IPS-15b (cell line): ENCODE measurements at regions not wholly inside any gene's neighbourhood (a gene's known extent, or its start where the extent isn't known, plus 50 kb on each side); places are given as distances from the start of the nearest gene placed in this dataset.

Source experiments
- H3K27me3 ChIP-seq: one replicate; pipeline ENCODE4 v1.6.1; 2013; ENCODE audit warnings: low read length; ENCODE audit not compliant: control insufficient read depth, insufficient read depth
- H3K36me3 ChIP-seq: one replicate; pipeline ENCODE4 v1.6.1; 2013; ENCODE audit warnings: low read length; ENCODE audit not compliant: control insufficient read depth, insufficient read depth
- H3K4me1 ChIP-seq: one replicate; pipeline ENCODE4 v1.6.1; 2013; ENCODE audit warnings: mild to moderate bottlenecking, low read length; ENCODE audit not compliant: control insufficient read depth, insufficient read depth
- H3K4me3 ChIP-seq: one replicate; pipeline ENCODE4 v1.5.1; 2013; ENCODE audit warnings: low read depth, low read length
- H3K9ac ChIP-seq: one replicate; pipeline ENCODE4 v1.6.1; 2013; ENCODE audit warnings: low read depth, mild to moderate bottlenecking, low read length
- H3K9me3 ChIP-seq: one replicate; pipeline ENCODE4 v1.6.1; 2013; ENCODE audit warnings: mild to moderate bottlenecking, low read length; ENCODE audit not compliant: control insufficient read depth, insufficient read depth

- Histone ChIP-seq H3K9me3 (no peaks in the 10 kb centered on the region), H3K27me3 (peaks cover 2% of the 10 kb centered on the region), H3K4me1 (no peaks in the 10 kb centered on the region), H3K4me3 (no peak overlapping the region), H3K9ac (no peak overlapping the region), H3K36me3 (no peaks in the 10 kb centered on the region)
These were observed 250.6 kb downstream of the PRDM2 start for GRCh38 chr1:13950637-13951036.

GRCh38 chr1:13951793-13952751, 252.1 kb downstream of the PRDM2 start:
- Histone ChIP-seq H3K9ac (no peak overlapping the region), H3K27me3 (no peaks in the 10 kb centered on the region), H3K4me3 (no peak overlapping the region), H3K36me3 (no peaks in the 10 kb centered on the region), H3K9me3 (no peaks in the 10 kb centered on the region), H3K4me1 (no peaks in the 10 kb centered on the region)

GRCh38 chr1:13952985-13953384, 253.0 kb downstream of the PRDM2 start:
- H3K36me3 ChIP-seq, result no peaks in the 10 kb centered on the region
- H3K9ac ChIP-seq, result no peak overlapping the region
- H3K27me3 ChIP-seq, result no peaks in the 10 kb centered on the region
- H3K4me1 ChIP-seq, result no peaks in the 10 kb centered on the region
- H3K9me3 ChIP-seq, result no peaks in the 10 kb centered on the region
- no peak overlapping the region for H3K4me3 ChIP-seq

- Histone ChIP-seq H3K36me3 (no peaks in the 10 kb centered on the region), H3K4me3 (no peak overlapping the region), H3K9me3 (no peaks in the 10 kb centered on the region), H3K4me1 (no peaks in the 10 kb centered on the region), H3K9ac (no peak overlapping the region), H3K27me3 (no peaks in the 10 kb centered on the region)
These were observed 256.4 kb downstream of the PRDM2 start for GRCh38 chr1:13956393-13956792.

GRCh38 chr1:13960375-13960987, 260.5 kb downstream of the PRDM2 start:
- no peak overlapping the region for H3K4me3 ChIP-seq
- H3K9me3 ChIP-seq, result no peaks in the 10 kb centered on the region
- no peak overlapping the region for H3K9ac ChIP-seq
- no peaks in the 10 kb centered on the region for H3K36me3 ChIP-seq
- no peaks in the 10 kb centered on the region for H3K4me1 ChIP-seq
- no peaks in the 10 kb centered on the region for H3K27me3 ChIP-seq

GRCh38 chr1:13964768-13965167, 264.8 kb downstream of the PRDM2 start:
- H3K9ac ChIP-seq, result no peak overlapping the region
- no peaks in the 10 kb centered on the region for H3K4me1 ChIP-seq
- H3K9me3 ChIP-seq, result no peaks in the 10 kb centered on the region
- H3K4me3 ChIP-seq, result no peak overlapping the region
- no peaks in the 10 kb centered on the region for H3K36me3 ChIP-seq
- no peaks in the 10 kb centered on the region for H3K27me3 ChIP-seq

GRCh38 chr1:13965770-13966398, 265.9 kb downstream of the PRDM2 start:
- Histone ChIP-seq H3K36me3 (no peaks in the 10 kb centered on the region), H3K9ac (no peak overlapping the region), H3K9me3 (peaks cover under 1% of the 10 kb centered on the region), H3K4me1 (no peaks in the 10 kb centered on the region), H3K4me3 (no peak overlapping the region), H3K27me3 (no peaks in the 10 kb centered on the region)

- Histone ChIP-seq H3K4me1 (no peaks in the 10 kb centered on the region), H3K36me3 (no peaks in the 10 kb centered on the region), H3K4me3 (no peak overlapping the region), H3K9me3 (peaks cover 4% of the 10 kb centered on the region), H3K9ac (no peak overlapping the region), H3K27me3 (no peaks in the 10 kb centered on the region)
These were observed 267.7 kb downstream of the PRDM2 start for GRCh38 chr1:13967707-13968106.

- no peak overlapping the region for H3K4me3 ChIP-seq
- no peaks in the 10 kb centered on the region for H3K27me3 ChIP-seq
- no peaks in the 10 kb centered on the region for H3K4me1 ChIP-seq
- H3K9me3 ChIP-seq, result peaks cover 4% of the 10 kb centered on the region
- no peaks in the 10 kb centered on the region for H3K36me3 ChIP-seq
- no peak overlapping the region for H3K9ac ChIP-seq
These were observed 268.4 kb downstream of the PRDM2 start for GRCh38 chr1:13968361-13968760.

- Histone ChIP-seq H3K4me3 (no peak overlapping the region), H3K9me3 (peaks cover 4% of the 10 kb centered on the region)
These were observed 270.8 kb downstream of the PRDM2 start for GRCh38 chr1:13970631-13971247.

GRCh38 chr1:13976485-13976884, 276.5 kb downstream of the PRDM2 start:
- Histone ChIP-seq H3K9ac (no peak overlapping the region), H3K4me3 (no peak overlapping the region), H3K4me1 (no peaks in the 10 kb centered on the region), H3K9me3 (no peaks in the 10 kb centered on the region), H3K27me3 (no peaks in the 10 kb centered on the region), H3K36me3 (no peaks in the 10 kb centered on the region)

More at GRCh38 chr1:13970631-13971247, 270.8 kb downstream of the PRDM2 start:
- H3K9ac ChIP-seq, result no peak overlapping the region
- H3K36me3 ChIP-seq, result no peaks in the 10 kb centered on the region
- H3K27me3 ChIP-seq, result no peaks in the 10 kb centered on the region
- no peaks in the 10 kb centered on the region for H3K4me1 ChIP-seq
